Activated CD8-positive, alpha-beta memory T cell treated with anti-CD3 and anti-CD28 coated beads, Interleukin-2, amount 10 ng/mL, durations not matched to agents 7 days and 5 days (primary cell): ENCODE measurements at regions not wholly inside any gene's neighbourhood (a gene's known extent, or its start where the extent isn't known, plus 50 kb on each side); places are given as distances from the start of the nearest gene placed in this dataset.
"Not testable (repeated sequence)": the region's sequence is repeated elsewhere in the genome, so short reads cannot be mapped to it uniquely, and the experiment has no call there.

Experiments used
- ATAC-seq: fragments of 150-1000 bp; cut with Tn5 transposase; one replicate; pipeline ENCODE4 v1.10.0; 2021; ENCODE audit warnings: moderate library complexity
- CTCF ChIA-PET: fragments of 350-600 bp; sonication (Branson Sonifier 250); formaldehyde crosslinking; loops from one replicate; lab custom pipeline; 2021; ENCODE audit warnings: antibody characterized with exemption; lab: Charles Lee
- DNase-seq: peaks from one replicate; pipeline ENCODE4 v3.0.0-alpha.2; 2020
- H3K27ac Mint-ChIP-seq: one replicate; pipeline ENCODE4 v1.8.0; 2021; ENCODE audit warnings: mild to moderate bottlenecking, mixed read lengths
- H3K27me3 Mint-ChIP-seq: one replicate; pipeline ENCODE4 v1.8.0; 2021; ENCODE audit warnings: mixed read lengths
- H3K36me3 Mint-ChIP-seq: one replicate; pipeline ENCODE4 v1.8.0; 2021; ENCODE audit warnings: mild to moderate bottlenecking, mixed read lengths
- H3K4me1 Mint-ChIP-seq: one replicate; pipeline ENCODE4 v1.8.0; 2021; ENCODE audit warnings: mixed read lengths
- H3K4me3 Mint-ChIP-seq: one replicate; pipeline ENCODE4 v1.8.0; 2021; ENCODE audit warnings: mild to moderate bottlenecking, moderate library complexity, mixed read lengths
- H3K9me3 Mint-ChIP-seq: one replicate; pipeline ENCODE4 v1.8.0; 2022; ENCODE audit warnings: low read depth, mixed read lengths

DNA sequence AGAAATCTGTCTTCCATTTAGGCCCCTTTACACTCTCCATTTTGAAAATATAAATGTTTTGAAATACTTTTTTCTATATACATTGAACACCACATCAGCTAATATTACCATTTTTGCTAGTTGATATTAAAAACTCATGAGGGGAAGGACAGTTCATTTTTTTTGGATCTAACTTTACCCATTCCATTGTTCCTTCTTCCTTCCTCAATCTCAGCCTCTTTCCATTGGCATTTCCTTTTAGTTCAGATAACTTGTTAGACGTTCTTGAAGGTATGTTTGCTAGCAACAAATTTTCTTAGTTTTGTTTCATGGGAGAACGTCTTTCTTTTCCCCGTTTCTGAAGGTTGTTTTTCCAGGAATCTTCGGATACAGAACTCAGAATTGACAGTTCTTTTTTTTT is 759.0 kb downstream of the SOCS6 start:
- DNase-seq (no peak), ATAC-seq (no peak)
- Mint-ChIP-seq H3K4me1 (no peaks in the 10 kb centered on the region), H3K36me3 (no peaks in the 10 kb centered on the region), H3K27ac (no peak overlapping the region), H3K4me3 (no peak overlapping the region), H3K27me3 (no peaks in the 10 kb centered on the region), H3K9me3 (peaks cover 8% of the 10 kb centered on the region)
- CTCF ChIA-PET = no interaction called here

GRCh38 chr18:71045331-71046065 is 756.7 kb downstream of the SOCS6 start:
- ATAC-seq = no peak
- Mint-ChIP-seq H3K27me3 (no peaks in the 10 kb centered on the region), H3K27ac (no peak overlapping the region), H3K4me1 (no peaks in the 10 kb centered on the region), H3K9me3 (peaks cover 10% of the 10 kb centered on the region), H3K4me3 (no peak overlapping the region), H3K36me3 (no peaks in the 10 kb centered on the region)
- CTCF ChIA-PET = no interaction called here
- no peak for DNase-seq

DNA sequence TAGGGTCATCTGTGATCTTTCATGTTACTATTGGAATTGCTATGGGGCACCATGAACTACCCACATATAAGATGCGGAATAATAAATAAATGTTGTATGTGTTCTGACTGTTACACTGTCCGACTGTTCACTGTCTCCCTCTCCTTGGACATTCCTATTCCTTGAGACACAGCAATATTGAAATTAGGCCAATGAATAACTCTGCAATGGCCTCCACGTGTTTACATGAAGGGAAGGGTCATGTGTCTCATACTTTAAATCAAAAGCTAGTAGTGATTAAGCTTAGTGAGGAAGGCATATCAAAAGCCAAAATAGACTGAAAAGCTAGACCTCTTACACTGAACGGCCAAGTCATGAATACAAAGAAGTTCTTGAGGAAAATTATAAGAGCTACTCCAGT is 751.3 kb downstream of the SOCS6 start:
- CTCF ChIA-PET = no interaction called here
- H3K4me1 Mint-ChIP-seq = no peaks in the 10 kb centered on the region

GRCh38 chr18:71038196-71038595 is 749.4 kb downstream of the SOCS6 start:
- Mint-ChIP-seq H3K27ac (no peak overlapping the region), H3K9me3 (peaks cover 4% of the 10 kb centered on the region), H3K4me1 (no peaks in the 10 kb centered on the region), H3K27me3 (no peaks in the 10 kb centered on the region), H3K4me3 (no peak overlapping the region), H3K36me3 (no peaks in the 10 kb centered on the region)
- ATAC-seq (no peak), DNase-seq (no peak)
- CTCF ChIA-PET = no interaction called here

More for the DNA sequence above, 751.3 kb downstream of the SOCS6 start:
- no peak for ATAC-seq
- DNase-seq = no peak
- H3K27ac Mint-ChIP-seq = no peak overlapping the region
- no peak overlapping the region for H3K4me3 Mint-ChIP-seq
- peaks cover 6% of the 10 kb centered on the region for H3K9me3 Mint-ChIP-seq
- no peaks in the 10 kb centered on the region for H3K27me3 Mint-ChIP-seq
- H3K36me3 Mint-ChIP-seq = no peaks in the 10 kb centered on the region

DNA sequence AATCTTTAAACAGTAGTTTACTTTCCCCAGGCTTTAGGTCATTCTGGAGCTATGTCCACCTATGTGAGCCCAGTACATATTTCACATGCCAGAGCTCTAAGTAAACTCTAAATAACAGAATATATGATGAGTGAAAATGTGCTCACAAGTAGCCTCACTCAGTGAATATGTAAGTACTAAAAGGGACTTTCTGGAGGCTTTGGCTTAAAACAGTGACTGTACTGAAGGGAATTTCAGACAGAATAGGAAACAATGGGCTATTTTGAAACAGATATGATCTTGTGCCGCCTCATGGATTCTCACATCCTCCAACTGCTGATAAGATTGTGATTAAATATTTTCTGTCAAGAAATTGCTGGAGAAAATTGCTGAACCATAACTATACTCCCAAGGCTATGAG is 747.9 kb downstream of the SOCS6 start:
- CTCF ChIA-PET = no interaction called here
- Mint-ChIP-seq H3K4me3 (no peak overlapping the region), H3K27ac (no peak overlapping the region), H3K27me3 (no peaks in the 10 kb centered on the region), H3K4me1 (no peaks in the 10 kb centered on the region), H3K9me3 (peaks cover 12% of the 10 kb centered on the region), H3K36me3 (no peaks in the 10 kb centered on the region)
- ATAC-seq (no peak), DNase-seq (no peak)

- H3K36me3 Mint-ChIP-seq, ATAC-seq, H3K27ac Mint-ChIP-seq, H3K4me1 Mint-ChIP-seq, H3K27me3 Mint-ChIP-seq, H3K4me3 Mint-ChIP-seq, CTCF ChIA-PET, DNase-seq: not testable (repeated sequence)
- H3K9me3 Mint-ChIP-seq = peaks cover 12% of the 10 kb centered on the region
These were observed 742.7 kb downstream of the SOCS6 start for GRCh38 chr18:71031296-71032191.

- peaks cover 12% of the 10 kb centered on the region for H3K9me3 Mint-ChIP-seq
- H3K4me1 Mint-ChIP-seq, H3K27me3 Mint-ChIP-seq, CTCF ChIA-PET, H3K36me3 Mint-ChIP-seq, H3K4me3 Mint-ChIP-seq, H3K27ac Mint-ChIP-seq, DNase-seq, ATAC-seq: not testable (repeated sequence)
These were observed 741.2 kb downstream of the SOCS6 start for GRCh38 chr18:71030085-71030484.

DNA sequence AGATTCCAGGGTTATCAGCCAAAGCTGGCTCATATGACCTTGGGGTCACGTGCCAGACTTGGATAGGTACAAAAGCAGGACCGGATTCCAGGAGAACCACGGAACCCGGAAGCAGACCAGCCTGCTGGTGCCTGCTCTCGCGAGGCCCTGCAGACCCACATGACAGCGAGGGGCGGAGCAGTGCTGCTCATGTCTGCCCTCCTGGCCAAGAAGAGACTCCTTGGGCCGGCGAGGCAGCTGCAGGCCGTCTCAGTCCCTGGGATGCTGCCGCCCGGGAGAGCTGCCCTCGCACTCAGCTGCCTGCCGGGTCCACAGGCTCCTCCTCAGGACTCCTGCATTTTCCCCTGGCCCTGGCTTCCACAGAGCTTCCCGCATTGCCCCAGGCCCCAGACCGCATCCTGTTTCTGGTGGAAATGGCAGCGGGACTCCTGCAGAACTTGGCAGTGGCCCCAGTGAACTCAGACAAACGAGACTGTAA is 739.5 kb downstream of the SOCS6 start:
- no peaks in the 10 kb centered on the region for H3K4me1 Mint-ChIP-seq
- H3K27me3 Mint-ChIP-seq = no peaks in the 10 kb centered on the region
- peaks cover 12% of the 10 kb centered on the region for H3K9me3 Mint-ChIP-seq
- CTCF ChIA-PET = no interaction called here
- DNase-seq (no peak), ATAC-seq (no peak)
- H3K36me3 Mint-ChIP-seq = no peaks in the 10 kb centered on the region
- no peak overlapping the region for H3K27ac Mint-ChIP-seq
- no peak overlapping the region for H3K4me3 Mint-ChIP-seq

- no peak overlapping the region for H3K4me3 Mint-ChIP-seq
- CTCF ChIA-PET = no interaction called here
- H3K27ac Mint-ChIP-seq = no peak overlapping the region
- no peak for DNase-seq
- peaks cover 8% of the 10 kb centered on the region for H3K9me3 Mint-ChIP-seq
- H3K36me3 Mint-ChIP-seq = no peaks in the 10 kb centered on the region
- no peaks in the 10 kb centered on the region for H3K27me3 Mint-ChIP-seq
- no peaks in the 10 kb centered on the region for H3K4me1 Mint-ChIP-seq
- ATAC-seq = no peak
These were observed 738.7 kb downstream of the SOCS6 start for GRCh38 chr18:71027531-71027930.

GRCh38 chr18:71025505-71026225 is 736.8 kb downstream of the SOCS6 start:
- no peaks in the 10 kb centered on the region for H3K4me1 Mint-ChIP-seq
- DNase-seq (no peak), ATAC-seq (no peak)
- no peaks in the 10 kb centered on the region for H3K27me3 Mint-ChIP-seq
- peaks cover 4% of the 10 kb centered on the region for H3K9me3 Mint-ChIP-seq
- H3K27ac Mint-ChIP-seq = no peak overlapping the region
- H3K4me3 Mint-ChIP-seq = no peak overlapping the region
- no peaks in the 10 kb centered on the region for H3K36me3 Mint-ChIP-seq
- CTCF ChIA-PET = no interaction called here

GRCh38 chr18:71022389-71022788 is 733.5 kb downstream of the SOCS6 start:
- Mint-ChIP-seq H3K27me3 (no peaks in the 10 kb centered on the region), H3K4me1 (no peaks in the 10 kb centered on the region), H3K27ac (no peak overlapping the region), H3K36me3 (no peaks in the 10 kb centered on the region), H3K9me3 (peaks cover 5% of the 10 kb centered on the region), H3K4me3 (no peak overlapping the region)
- CTCF ChIA-PET = no interaction called here
- DNase-seq (no peak), ATAC-seq (no peak)

DNA sequence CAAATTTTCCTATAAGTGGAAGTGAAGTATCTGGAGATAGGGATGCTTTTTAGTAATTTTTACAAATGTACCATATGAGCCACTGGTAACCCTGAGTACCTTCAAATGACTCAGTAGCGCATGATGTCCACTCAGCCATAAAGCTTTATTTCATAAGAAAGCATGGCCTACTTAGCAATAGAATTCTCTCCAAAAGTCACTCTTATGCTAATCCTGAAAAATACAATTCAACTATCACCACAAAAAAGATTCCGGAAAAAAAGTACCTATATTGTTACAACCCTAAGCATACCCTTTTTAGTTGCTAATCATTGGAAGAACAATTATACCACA is 732.2 kb downstream of the SOCS6 start:
- H3K27me3 Mint-ChIP-seq = no peaks in the 10 kb centered on the region
- peaks cover 5% of the 10 kb centered on the region for H3K9me3 Mint-ChIP-seq
- no peak overlapping the region for H3K4me3 Mint-ChIP-seq
- CTCF ChIA-PET = no interaction called here
- H3K36me3 Mint-ChIP-seq = no peaks in the 10 kb centered on the region
- H3K4me1 Mint-ChIP-seq = no peaks in the 10 kb centered on the region
- no peak for DNase-seq
- H3K27ac Mint-ChIP-seq = no peak overlapping the region
- no peak for ATAC-seq

DNA sequence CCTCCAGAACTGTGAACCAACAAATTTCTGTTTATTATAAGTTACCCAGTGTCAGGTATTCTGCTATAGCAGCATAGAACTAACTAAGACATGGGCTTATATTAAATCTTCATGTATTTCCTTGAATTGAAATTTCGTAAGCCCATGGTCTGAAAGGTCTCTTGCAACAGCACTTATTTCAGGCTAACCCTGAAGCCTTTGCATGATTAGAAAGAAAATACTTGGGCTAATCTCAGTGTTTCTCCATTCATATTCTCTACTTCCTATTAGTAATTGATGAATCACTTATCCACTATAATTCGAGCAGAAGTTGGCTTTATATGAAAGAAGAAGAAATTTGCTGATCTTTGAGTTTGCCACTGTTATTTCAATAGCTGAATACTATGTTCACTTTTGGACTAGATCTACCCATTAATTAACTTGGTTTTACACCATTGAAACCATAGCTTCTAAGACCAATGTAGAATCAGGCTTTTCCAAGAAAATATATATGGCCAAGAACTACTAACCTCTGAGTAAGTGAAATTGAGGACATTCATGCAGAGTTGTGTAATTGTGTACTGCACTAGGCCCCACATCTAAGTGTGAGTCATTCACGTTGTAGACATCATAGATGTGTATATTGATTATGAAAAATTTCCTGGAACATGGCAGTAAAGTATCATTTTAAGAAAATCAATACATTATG is 731.6 kb downstream of the SOCS6 start:
- CTCF ChIA-PET = no interaction called here

More for the DNA sequence above, 731.6 kb downstream of the SOCS6 start:
- H3K27ac Mint-ChIP-seq = no peak overlapping the region
- H3K4me1 Mint-ChIP-seq = no peaks in the 10 kb centered on the region
- no peaks in the 10 kb centered on the region for H3K36me3 Mint-ChIP-seq
- H3K9me3 Mint-ChIP-seq = peaks cover 5% of the 10 kb centered on the region
- DNase-seq = no peak
- H3K27me3 Mint-ChIP-seq = no peaks in the 10 kb centered on the region
- H3K4me3 Mint-ChIP-seq = no peak overlapping the region
- ATAC-seq = no peak
